Activated CD4-positive, alpha-beta T cell treated with anti-CD3 and anti-CD28 coated beads, Interleukin-2, amount 50 U/mL, for 24 hours (primary cell): ENCODE measurements at regions not wholly inside any gene's neighbourhood (a gene's known extent, or its start where the extent isn't known, plus 50 kb on each side); places are given as distances from the start of the nearest gene placed in this dataset.
"Not testable (repeated sequence)": the region's sequence is repeated elsewhere in the genome, so short reads cannot be mapped to it uniquely, and the experiment has no call there.

ENCODE experiments used
- DNase-seq, 2 donors: peaks; one replicate each; pipeline ENCODE4 v3.0.0-alpha.2; 2020; ENCODE audit warnings: low read depth in 1 of 2, low spot score in 1 of 2

- DNase-seq: no peak
Measured at GRCh38 chr4:72689923-72690322, 120.9 kb upstream of the ADAMTS3 start.

GRCh38 chr4:72686390-72686789, 117.4 kb upstream of the ADAMTS3 start:
- DNase-seq: not testable (repeated sequence)

- no peak for DNase-seq
Measured at GRCh38 chr4:72679666-72680065, 110.6 kb upstream of the ADAMTS3 start.

- no peak for DNase-seq
Measured at GRCh38 chr4:72677886-72678285, 108.9 kb upstream of the ADAMTS3 start.

- DNase-seq: no peak
Measured at GRCh38 chr4:72677265-72677664, 108.2 kb upstream of the ADAMTS3 start.

- DNase-seq: no peak
Measured at GRCh38 chr4:72671980-72672379, 103.0 kb upstream of the ADAMTS3 start.

GRCh38 chr4:72670521-72670920, 101.5 kb upstream of the ADAMTS3 start:
- DNase-seq: no peak

GRCh38 chr4:72666910-72667309, 97.9 kb upstream of the ADAMTS3 start:
- no peak for DNase-seq

- DNase-seq: no peak
Measured at GRCh38 chr4:72665171-72665968, 96.3 kb upstream of the ADAMTS3 start.

GRCh38 chr4:72663828-72664227, 94.8 kb upstream of the ADAMTS3 start:
- no peak for DNase-seq

GRCh38 chr4:72661830-72662229, 92.8 kb upstream of the ADAMTS3 start:
- no peak for DNase-seq

GRCh38 chr4:72641611-72642010, 72.6 kb upstream of the ADAMTS3 start:
- no peak for DNase-seq

- DNase-seq: not testable (repeated sequence)
Measured at GRCh38 chr4:72636866-72637265, 67.8 kb upstream of the ADAMTS3 start.

GRCh38 chr4:72635931-72636330, 66.9 kb upstream of the ADAMTS3 start:
- DNase-seq: not testable (repeated sequence)

GRCh38 chr4:72632253-72632652, 63.2 kb upstream of the ADAMTS3 start:
- not testable (repeated sequence) for DNase-seq

- no peak for DNase-seq
Measured at GRCh38 chr4:72631296-72631695, 62.3 kb upstream of the ADAMTS3 start.

GRCh38 chr4:72629540-72629939, 60.5 kb upstream of the ADAMTS3 start:
- no peak for DNase-seq

- no peak for DNase-seq
Measured at GRCh38 chr4:72627723-72628122, 58.7 kb upstream of the ADAMTS3 start.
